Endothelial cell of umbilical vein (primary cell): ENCODE measurements at regions not wholly inside any gene's neighbourhood (a gene's known extent, or its start where the extent isn't known, plus 50 kb on each side); places are given as distances from the start of the nearest gene placed in this dataset.

Source experiments
- BruUV-seq: library from RNA; stranded (reverse); fragments of 400-500 nt; replicated peaks from 2 replicates; lab custom pipeline; 2021; lab: Mats Ljungman, UMichigan
- CTCF ChIA-PET: fragments of 300-600, 350-600 bp; sonication (Branson Sonifier 250); formaldehyde crosslinking; loops from one replicate; lab custom pipeline; 2021; ENCODE audit warnings: antibody characterized with exemption, inconsistent platforms; lab: Charles Lee
- POLR2A ChIA-PET: fragments of 300-600, 350-600 bp; sonication (Branson Sonifier 250); formaldehyde crosslinking; loops from one replicate; lab custom pipeline; 2021; ENCODE audit warnings: antibody characterized with exemption, inconsistent platforms; lab: Charles Lee
- DNase-seq: peaks from one replicate; pipeline ENCODE4 v3.0.0-alpha.2; 2011; ENCODE audit warnings: low read depth, low spot score
- FAIRE-seq: peaks from 2 replicates; lab custom pipeline; 2011; peaks lifted over from hg19 to GRCh38; lab: Jason Lieb, UNC
- H2AFZ ChIP-seq: 2 replicates; pipeline ENCODE4 v1.6.0; 2012; ENCODE audit warnings: low read depth, low read length, control low read depth, inconsistent platforms
- H3K27ac ChIP-seq: 2 replicates; pipeline ENCODE4 v1.5.1; 2011; ENCODE audit warnings: low read depth, mild to moderate bottlenecking, control low read depth, low read length, moderate library complexity; ENCODE audit not compliant: insufficient read depth
- H3K27me3 ChIP-seq, 2 experiments: 2 replicates each; pipeline versions ENCODE4 v1.6.0 to v1.6.1; 2011; ENCODE audit warnings: low read length in 2 of 2, mixed read lengths in 1 of 2; ENCODE audit not compliant: control insufficient read depth in 2 of 2, insufficient read depth in 2 of 2
- H3K36me3 ChIP-seq, 2 experiments: 2 replicates in 1 of 2; 3 replicates in 1 of 2; pipeline ENCODE4 v1.5.1; 2011; ENCODE audit warnings: low read length in 2 of 2, mild to moderate bottlenecking in 1 of 2, moderate library complexity in 1 of 2; ENCODE audit not compliant: control insufficient read depth in 2 of 2, insufficient read depth in 2 of 2; ENCODE audit errors: extremely low read depth in 1 of 2
- H3K4me1 ChIP-seq: 3 replicates; pipeline ENCODE4 v1.5.1; 2011; ENCODE audit warnings: mild to moderate bottlenecking, low read length; ENCODE audit not compliant: control insufficient read depth, insufficient read depth; ENCODE audit errors: extremely low read depth
- H3K4me2 ChIP-seq: 2 replicates; pipeline ENCODE4 v1.6.1; 2011; ENCODE audit warnings: low read length, control low read depth, mixed read lengths; ENCODE audit not compliant: insufficient read depth
- H3K4me3 ChIP-seq, 3 experiments: fragments of 200-600 bp in 1 of 3; sonication (generic), shearing (Covaris generic) in 1 of 3; replicated peaks in 1 of 3; 2 replicates each; pipeline ENCODE4 v1.5.1; 2011 to 2016; ENCODE audit warnings: control low read depth in 3 of 3, low read length in 3 of 3, mild to moderate bottlenecking in 2 of 3, inconsistent platforms in 1 of 3, low read depth in 1 of 3, moderate library complexity in 1 of 3; ENCODE audit not compliant: insufficient read depth in 1 of 3
- H3K79me2 ChIP-seq: 2 replicates; pipeline ENCODE4 v1.6.0; 2012; ENCODE audit warnings: low read length, inconsistent platforms; ENCODE audit not compliant: control insufficient read depth, insufficient read depth
- H3K9ac ChIP-seq: replicated peaks from 2 replicates; pipeline ENCODE3; 2011; ENCODE audit warnings: low read length, control low read depth; ENCODE audit not compliant: insufficient read depth; ENCODE audit errors: extremely low read depth
- H3K9me1 ChIP-seq: replicated peaks from 3 replicates; pipeline ENCODE4 v1.6.0; 2011; ENCODE audit warnings: mild to moderate bottlenecking, low read length; ENCODE audit not compliant: control insufficient read depth, insufficient read depth; ENCODE audit errors: extremely low read depth
- H3K9me3 ChIP-seq: replicated peaks from 2 replicates; pipeline ENCODE4 v1.5.1; 2012; ENCODE audit warnings: low read length, inconsistent platforms; ENCODE audit not compliant: control insufficient read depth, insufficient read depth
- H4K20me1 ChIP-seq: replicated peaks from 2 replicates; pipeline ENCODE3; 2011; ENCODE audit warnings: mild to moderate bottlenecking, low read length; ENCODE audit not compliant: control insufficient read depth, insufficient read depth; ENCODE audit errors: extremely low read depth
- CTCF ChIP-seq, 2 donors: IDR thresholded peaks; 1 replicate in 1 of 2; 2 replicates in 1 of 2; pipeline ENCODE4 v1.5.1; 2011; ENCODE audit warnings: low read length in 2 of 2, mild to moderate bottlenecking in 2 of 2, moderate library complexity in 2 of 2, control low read depth in 1 of 2, inconsistent platforms in 1 of 2, low read depth in 1 of 2; ENCODE audit not compliant: insufficient read depth in 1 of 2; ENCODE audit errors: extremely low read depth in 1 of 2
- EZH2 ChIP-seq: IDR thresholded peaks from 2 replicates; pipeline ENCODE4 v1.6.1; 2012; ENCODE audit warnings: borderline replicate concordance, low read depth, mild to moderate bottlenecking, moderate library complexity, low read length, inconsistent platforms; ENCODE audit not compliant: severe bottlenecking
- JUN ChIP-seq: IDR thresholded peaks from 2 replicates; pipeline ENCODE4 v1.6.1; 2011; ENCODE audit warnings: borderline replicate concordance, low read depth; ENCODE audit not compliant: insufficient read length, insufficient read depth
- MAX ChIP-seq: IDR thresholded peaks from 2 replicates; pipeline ENCODE4 v1.6.1; 2011; ENCODE audit not compliant: insufficient read depth, insufficient read length
- MYC ChIP-seq: IDR thresholded peaks from one replicate; pipeline ENCODE4 v1.6.1; 2011; ENCODE audit warnings: mild to moderate bottlenecking, low read depth, low read length
- POLR2A ChIP-seq: IDR thresholded peaks from 2 replicates; pipeline ENCODE4 v1.6.1; 2012; ENCODE audit warnings: low read depth, mild to moderate bottlenecking, control low read depth, low read length
- dilution Hi-C: fragments of 300-500 bp; cut with MboI; formaldehyde crosslinking; loops from one replicate; pipeline ENCODE4 v1.15.0; 2019; ENCODE audit warnings: low sequenced_read_pairs; ENCODE audit not compliant: extremely low pct_ligation_motif_present
- intact Hi-C: fragments of 100-400 bp; cut with micrococcal nuclease; formaldehyde crosslinking; loops from one replicate; pipeline ENCODE4 v1.10.0; 2022

DNA sequence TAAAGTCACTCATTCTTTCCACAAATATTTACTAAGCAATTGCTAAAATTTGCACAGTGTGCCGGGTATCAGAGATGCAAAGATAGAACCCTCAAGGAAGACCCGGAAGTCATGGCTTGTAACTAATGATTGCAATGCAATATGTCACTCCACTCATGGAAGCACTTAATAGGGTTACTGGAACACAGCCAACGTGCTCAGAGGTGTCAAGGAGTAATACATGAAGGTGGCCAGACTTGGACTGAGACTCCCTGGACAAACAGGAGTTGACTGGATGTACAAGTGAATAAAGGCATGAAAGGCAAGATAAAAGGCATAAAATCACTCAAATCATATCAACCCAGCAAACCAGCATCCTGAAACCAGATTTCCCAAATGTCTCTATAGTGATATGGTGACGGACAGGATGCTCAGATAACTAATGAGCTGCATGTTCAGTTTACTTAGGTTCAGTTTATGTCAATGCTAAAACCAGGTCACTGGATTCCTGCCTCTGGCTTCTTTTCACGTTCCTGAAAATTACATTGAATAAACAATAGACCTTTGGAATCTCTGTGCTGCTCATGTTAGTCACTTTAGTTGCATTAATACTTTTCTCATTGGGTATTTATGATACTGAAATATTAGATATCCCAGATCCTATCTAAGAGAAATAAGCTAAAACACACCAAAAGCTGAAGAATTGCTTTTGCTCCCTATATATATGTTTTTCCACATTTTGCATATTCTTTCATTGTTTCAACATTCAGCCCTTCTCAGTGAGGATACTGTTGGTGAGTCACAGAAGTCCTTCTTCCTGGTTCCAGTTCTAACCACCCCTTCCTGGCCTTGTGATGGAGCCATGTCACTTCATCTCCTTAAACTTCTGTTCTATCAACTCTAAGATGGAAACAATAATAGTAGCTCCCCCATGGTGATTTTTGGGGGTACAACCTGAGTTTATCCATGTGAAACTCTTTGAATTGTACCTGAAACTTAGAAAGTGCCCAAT lies 688.9 kb upstream of the ID2 start:
- Histone ChIP-seq H3K4me2 (no peak overlapping the region), H3K4me1 (no peaks in the 10 kb centered on the region), H3K36me3 (no peaks in the 10 kb centered on the region), H3K27ac (no peak overlapping the region), H4K20me1 (no peaks in the 10 kb centered on the region), H2AFZ (no peak overlapping the region), H3K4me3 (no peak overlapping the region), H3K79me2 (no peaks in the 10 kb centered on the region), H3K9ac (no peak overlapping the region), H3K27me3 (no peaks in the 10 kb centered on the region), H3K9me1 (no peaks in the 10 kb centered on the region), H3K9me3 (peaks cover 2% of the 10 kb centered on the region)
- DNase-seq (no peak), FAIRE-seq (no peak)
- CTCF ChIA-PET, result no interaction called here
- TF ChIP-seq EZH2, result no peak
- no peak for TF ChIP-seq MAX
- TF ChIP-seq JUN, result no peak
- no TSS peak for BruUV-seq
- dilution Hi-C loops, result no loop called here
- intact Hi-C loops, result no loop called here
- POLR2A ChIA-PET, result no interaction called here

- Histone ChIP-seq H3K4me1 (no peaks in the 10 kb centered on the region), H2AFZ (no peak overlapping the region), H3K36me3 (no peaks in the 10 kb centered on the region), H3K4me2 (no peak overlapping the region), H3K27me3 (no peaks in the 10 kb centered on the region), H3K27ac (no peak overlapping the region), H3K79me2 (no peaks in the 10 kb centered on the region), H3K9me3 (no peaks in the 10 kb centered on the region), H3K9ac (no peak overlapping the region), H3K9me1 (no peaks in the 10 kb centered on the region), H4K20me1 (no peaks in the 10 kb centered on the region), H3K4me3 (no peak overlapping the region)
- no peak for DNase-seq
- ChIA-PET CTCF (no interaction called here), POLR2A (no interaction called here)
- intact Hi-C loops, result no loop called here
- TF ChIP-seq POLR2A, result no peak
- TF ChIP-seq MYC, result no peak
- no peak for TF ChIP-seq MAX
- no peak for TF ChIP-seq JUN
- no peak for TF ChIP-seq EZH2
- TF ChIP-seq CTCF (IDR thresholded peaks at IDR 0.05; ENCODE audit: extremely low read depth in 1 of 2, insufficient read depth in 1 of 2, low read depth in 1 of 2, low read length in 2 of 2), result no peak
- no peak for FAIRE-seq
- dilution Hi-C loops, result no loop called here
- no TSS peak for BruUV-seq
Observed at GRCh38 chr2:7994397-7994951, 687.4 kb upstream of the ID2 start.
